ENCODE measurements at regions not wholly inside any gene's neighbourhood (a gene's known extent, or its start where the extent isn't known, plus 50 kb on each side); places are given as distances from the start of the nearest gene placed in this dataset.

DNA sequence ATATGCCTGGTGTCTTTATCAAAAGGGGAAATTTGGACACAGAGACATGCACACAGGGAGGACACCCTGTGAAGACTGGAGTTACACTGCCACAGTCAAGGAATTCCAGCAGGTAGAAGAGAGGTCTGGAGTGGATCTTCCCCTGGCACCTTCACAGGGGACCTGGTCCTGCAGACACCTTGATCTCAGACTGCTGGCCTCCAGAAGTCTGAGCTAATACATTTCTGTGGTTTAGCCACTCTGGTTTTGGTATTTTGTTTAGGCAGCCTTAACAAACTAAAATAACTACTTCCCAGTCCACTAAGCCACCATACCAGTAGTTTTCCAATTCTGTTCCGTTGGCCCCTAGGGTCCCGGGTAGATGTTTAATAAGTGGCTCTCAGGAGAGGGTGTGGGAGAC, 164.7 kb downstream of the SETD4 start:
- DNase-seq (ENCODE audit: low spot score), result no peak

GRCh38 chr21:35893156-35893555, 167.2 kb downstream of the SETD4 start:
- no peak for DNase-seq (ENCODE audit: low spot score)

GRCh38 chr21:35886887-35887286, 173.4 kb downstream of the SETD4 start:
- DNase-seq (ENCODE audit: low spot score), result no peak

DNA sequence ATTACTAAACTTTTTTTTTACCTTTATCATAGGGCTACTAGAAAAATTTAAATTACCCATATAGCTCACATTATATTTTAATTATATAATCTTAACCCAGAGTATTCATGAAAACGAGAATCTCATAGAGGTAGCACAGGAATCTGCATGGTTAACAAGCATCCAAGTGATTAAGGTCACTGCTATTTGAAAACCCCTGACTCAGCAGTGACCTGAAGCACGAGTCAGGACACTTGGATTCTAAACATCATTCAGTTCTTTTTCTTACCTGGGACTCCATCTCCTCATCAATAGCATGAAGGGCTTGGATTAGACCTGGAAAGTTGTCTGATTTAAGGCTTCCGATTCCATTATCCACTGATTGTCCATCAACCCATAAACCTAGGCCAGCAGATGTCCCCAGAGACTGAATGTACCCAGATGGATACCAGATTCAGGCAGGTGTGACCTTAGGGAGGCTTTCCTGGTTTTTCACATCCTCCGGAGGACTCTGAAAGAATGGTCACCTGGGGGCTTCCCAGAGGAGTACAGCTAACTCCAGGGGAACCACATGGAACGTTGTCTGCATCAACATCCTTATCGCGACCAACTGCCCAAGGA, 174.3 kb downstream of the SETD4 start:
- DNase-seq (ENCODE audit: low spot score), result no peak

DNA sequence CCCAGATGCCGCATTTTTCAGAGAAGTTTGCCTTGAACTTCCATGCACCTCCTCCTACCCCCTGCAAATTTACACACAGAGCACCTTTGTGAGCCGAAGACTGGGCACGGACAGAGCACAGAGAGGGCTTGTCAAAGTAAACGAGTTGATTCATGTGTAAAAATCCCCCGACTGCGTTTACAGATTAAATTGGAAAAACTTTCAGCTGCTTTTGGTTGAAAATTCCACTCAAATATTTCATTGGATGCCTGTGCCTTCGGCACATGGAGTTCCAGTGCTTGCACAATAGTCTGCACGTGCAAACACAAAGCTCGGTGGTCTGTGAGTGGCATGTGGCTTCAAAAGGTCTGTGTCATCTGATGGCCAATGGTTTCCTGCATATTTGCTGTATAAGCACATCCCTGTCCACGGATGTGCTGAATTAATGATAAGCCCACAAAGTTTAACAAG, 177.5 kb downstream of the SETD4 start:
- no peak for DNase-seq (ENCODE audit: low spot score)

GRCh38 chr21:35873441-35873840, 186.9 kb downstream of the SETD4 start:
- no peak for DNase-seq (ENCODE audit: low spot score)

DNA sequence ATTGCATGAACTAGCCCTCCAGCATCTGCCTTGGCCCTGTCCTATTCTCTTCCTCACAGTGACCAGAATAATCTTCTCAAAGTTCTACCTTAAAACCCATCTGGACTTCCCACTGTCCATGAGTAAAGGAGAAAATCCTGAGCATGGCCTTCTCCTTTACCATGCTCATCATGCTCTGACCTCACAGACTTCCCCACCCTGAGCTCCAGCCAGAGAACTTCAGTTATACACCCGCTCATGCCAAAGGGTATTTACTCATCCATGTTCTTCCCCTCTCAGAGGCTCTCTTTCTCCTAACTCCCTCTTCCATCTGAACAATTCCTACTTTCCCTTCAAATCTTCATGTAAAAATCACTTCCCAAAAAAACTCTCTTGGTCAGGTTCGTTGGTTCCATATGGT, 188.4 kb downstream of the SETD4 start:
- DNase-seq (ENCODE audit: low spot score), result no peak

- DNase-seq (ENCODE audit: low spot score), result no peak
These were observed 191.5 kb downstream of the SETD4 start for GRCh38 chr21:35868869-35869223.

DNA sequence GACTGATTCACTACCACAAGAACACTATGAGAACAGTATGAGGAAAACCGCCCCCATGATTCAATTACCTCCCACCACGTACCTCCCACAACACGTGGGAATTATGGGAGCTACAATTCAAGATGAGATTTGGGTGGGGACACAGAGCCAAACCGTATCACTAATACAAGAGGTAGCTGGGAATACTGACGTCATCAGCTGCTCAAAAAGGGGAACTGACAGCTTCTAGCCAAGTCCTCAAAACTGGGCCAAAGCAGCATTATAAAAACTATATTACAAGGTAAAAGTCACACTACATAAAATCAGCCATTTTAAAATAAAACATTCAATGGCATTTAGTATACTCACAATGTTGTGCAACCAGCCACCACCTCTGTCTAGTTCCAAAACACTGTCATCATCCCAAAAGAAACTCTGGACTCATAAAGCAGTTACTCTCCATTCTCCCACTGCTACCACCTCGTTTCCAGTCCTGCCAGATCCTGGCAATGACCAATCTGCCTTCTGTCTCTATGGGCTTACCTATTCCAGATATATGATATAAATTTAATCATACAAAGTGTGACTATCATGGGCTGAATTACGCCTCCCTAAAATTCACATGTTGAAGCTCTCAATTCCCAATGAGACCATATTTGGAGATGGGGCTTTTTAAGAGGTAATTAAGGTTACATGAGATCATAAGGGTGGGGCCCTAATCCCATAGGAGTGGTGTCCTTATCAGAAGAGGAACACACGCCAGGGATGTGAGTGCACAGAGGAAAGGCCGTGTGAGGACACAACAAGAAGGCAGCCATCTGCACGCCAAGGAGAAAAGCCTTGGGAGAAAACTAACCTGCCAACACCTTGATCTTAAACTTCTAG, 192.1 kb downstream of the SETD4 start:
- no peak for DNase-seq (ENCODE audit: low spot score)

GRCh38 chr21:35864039-35864438, 196.3 kb downstream of the SETD4 start:
- DNase-seq (ENCODE audit: low spot score), result no peak

DNA sequence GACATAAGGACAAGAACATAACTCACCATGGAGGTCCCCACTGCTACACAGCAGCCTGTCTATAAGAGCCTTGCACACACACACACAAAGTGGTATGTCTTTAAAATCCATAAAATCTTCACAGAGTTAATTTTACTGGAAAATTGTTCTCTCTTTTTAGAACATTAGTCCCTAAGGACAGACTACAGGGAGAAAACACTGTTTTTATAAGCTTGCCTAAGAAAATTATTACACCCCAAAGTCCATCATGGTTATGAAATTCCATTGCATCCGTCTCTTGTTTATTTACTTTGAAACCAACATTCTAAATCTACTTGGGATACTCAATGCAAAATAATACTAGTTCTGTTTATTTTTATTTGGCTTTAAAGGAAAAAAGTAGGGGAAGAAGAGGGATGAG, 197.4 kb downstream of the SETD4 start:
- DNase-seq (ENCODE audit: low spot score), result no peak

GRCh38 chr21:35861661-35862060, 198.7 kb downstream of the SETD4 start:
- DNase-seq (ENCODE audit: low spot score), result no peak

DNA sequence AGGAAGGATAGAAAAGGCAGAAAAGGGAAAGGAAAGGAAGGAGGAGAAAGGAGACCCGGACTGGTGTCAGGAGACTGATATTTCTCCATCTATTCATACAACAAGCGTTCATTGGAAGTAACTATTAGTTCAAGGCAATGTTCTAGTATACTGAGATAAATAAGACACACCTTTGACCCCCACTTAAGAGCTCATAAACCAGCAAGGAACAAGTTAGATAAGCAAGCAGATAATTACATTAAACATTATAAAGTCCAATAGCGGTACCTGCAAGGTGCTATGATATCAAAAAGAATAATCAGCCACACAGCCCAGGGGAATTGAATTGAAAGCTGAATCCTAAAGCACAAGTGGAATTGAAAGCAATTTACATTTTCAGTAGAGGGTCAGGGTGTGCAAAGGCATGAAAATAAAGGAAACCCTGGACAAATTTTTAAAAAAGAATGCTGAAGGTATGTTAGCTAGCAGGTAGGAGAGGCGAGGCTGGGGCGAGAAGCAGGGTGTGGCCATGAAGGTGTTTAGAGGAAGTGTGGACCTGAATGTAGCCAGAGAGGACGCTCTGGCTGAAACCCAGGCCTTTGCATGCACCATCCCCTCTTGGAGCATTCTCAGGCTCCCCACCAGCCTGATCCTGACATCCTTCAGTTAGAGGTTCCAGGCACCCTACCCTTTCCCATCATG, 200.0 kb downstream of the SETD4 start:
- DNase-seq (ENCODE audit: low spot score), result no peak

DNA sequence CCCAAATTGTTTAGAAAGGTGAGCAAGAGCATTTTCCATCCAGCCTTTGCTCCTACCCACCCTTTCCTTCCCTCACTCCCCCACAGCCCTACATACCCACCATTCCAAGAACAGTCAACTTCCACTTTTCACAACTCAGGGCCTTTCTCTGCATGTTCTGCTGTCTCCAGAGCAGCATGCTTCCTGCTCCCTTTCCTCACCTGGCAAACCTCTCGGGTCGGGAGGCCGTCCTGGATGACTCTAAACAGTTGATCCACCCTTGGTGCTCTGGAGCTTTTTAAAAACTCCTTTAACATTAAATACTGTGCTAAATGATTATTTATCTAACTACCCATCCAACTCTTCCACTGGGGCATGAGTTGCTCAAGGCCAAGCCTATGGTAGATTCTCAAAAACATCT, 200.6 kb downstream of the SETD4 start:
- no peak for DNase-seq (ENCODE audit: low spot score)

DNA sequence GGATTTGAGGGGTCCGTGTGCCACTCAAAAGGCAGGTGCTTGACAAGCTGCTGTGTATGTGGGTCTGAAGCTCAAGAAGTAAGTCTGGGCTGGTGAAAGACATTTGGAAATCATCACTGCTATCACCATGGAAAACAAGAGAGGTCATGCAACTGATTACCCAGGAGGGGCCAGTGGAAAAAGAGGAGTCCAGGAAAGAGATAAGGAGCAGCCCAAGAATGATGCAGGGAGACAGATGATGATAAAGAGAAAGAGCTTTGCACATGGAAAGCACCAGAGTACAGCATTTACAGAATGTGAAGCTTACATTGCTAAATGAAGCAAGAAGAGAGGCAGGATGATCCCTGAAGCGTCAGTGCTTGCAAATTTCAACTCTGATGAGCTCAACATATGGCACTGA, 203.2 kb downstream of the SETD4 start:
- DNase-seq (ENCODE audit: low spot score), result no peak

- no peak for DNase-seq (ENCODE audit: low spot score)
These were observed 204.8 kb downstream of the SETD4 start for GRCh38 chr21:35855484-35855883.

- DNase-seq (ENCODE audit: low spot score), result no peak
These were observed 206.0 kb downstream of the SETD4 start for GRCh38 chr21:35854281-35854680.

GRCh38 chr21:35853321-35854239, 206.7 kb downstream of the SETD4 start:
- DNase-seq (ENCODE audit: low spot score), result no peak

- no peak for DNase-seq (ENCODE audit: low spot score)
These were observed 207.5 kb downstream of the SETD4 start for GRCh38 chr21:35852820-35853219.

DNA sequence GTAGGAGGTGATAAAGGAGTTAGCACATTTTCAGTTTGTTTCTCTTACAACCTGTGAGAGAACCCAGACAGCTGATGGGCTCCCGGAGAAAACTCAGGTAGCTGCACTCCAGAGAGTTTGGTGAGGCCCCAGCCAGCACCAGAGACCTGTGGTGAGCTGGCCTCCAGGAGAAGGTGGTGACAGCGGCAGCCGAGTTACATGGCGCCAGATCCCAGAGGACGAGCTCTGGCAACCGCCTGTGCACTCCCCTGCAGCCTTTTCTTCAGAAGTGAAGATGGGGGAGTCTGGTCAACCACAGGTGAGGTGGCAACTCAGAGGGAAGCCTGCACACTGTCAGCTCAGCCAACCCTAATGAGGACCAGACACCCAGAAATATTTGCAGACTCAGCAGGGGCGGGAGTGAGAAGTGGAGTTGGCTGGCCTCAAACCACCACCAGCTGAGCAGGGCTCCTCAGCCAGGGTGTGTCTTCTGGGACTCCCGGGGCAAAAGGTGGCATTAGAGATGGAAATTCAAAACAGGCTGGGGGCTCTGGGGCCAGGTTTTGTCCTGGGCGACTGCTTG, 209.7 kb downstream of the SETD4 start:
- no peak for DNase-seq (ENCODE audit: low spot score)

DNA sequence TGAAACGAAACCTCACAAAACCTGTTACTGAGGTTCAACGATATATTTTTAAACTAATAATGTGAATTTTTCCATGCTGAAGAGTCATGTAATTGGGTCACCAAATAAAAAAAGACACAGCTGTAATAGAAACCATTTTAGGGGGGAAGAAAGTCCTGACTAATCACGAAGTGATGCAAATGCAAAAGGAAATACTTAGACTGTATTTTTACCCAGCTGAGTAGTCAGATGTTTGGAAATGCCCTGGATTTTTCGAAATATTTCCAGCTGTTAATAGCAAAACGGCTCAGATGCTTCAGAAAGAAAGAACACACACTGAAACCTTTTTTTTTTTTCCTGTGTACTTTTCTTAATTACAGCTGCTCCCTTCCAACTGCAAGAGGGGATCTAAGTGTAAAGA, 210.3 kb downstream of the SETD4 start:
- no peak for DNase-seq (ENCODE audit: low spot score)

GRCh38 chr21:35849144-35849543, 211.2 kb downstream of the SETD4 start:
- DNase-seq (ENCODE audit: low spot score), result no peak

Measured in CD4-positive, alpha-beta T cell treated with Interleukin-2 at 100 ng/mL for 4 hours (primary cell).